SK-N-MC (cell line): ENCODE measurements at regions not wholly inside any gene's neighbourhood (a gene's known extent, or its start where the extent isn't known, plus 50 kb on each side); places are given as distances from the start of the nearest gene placed in this dataset.

Experiments used
- EZH2 ChIP-seq: fragments of 200-600 bp; sonication (generic); IDR thresholded peaks from one replicate; pipeline ENCODE4 v1.6.1; 2017; ENCODE audit warnings: antibody characterized with exemption
- FOXP2 ChIP-seq: optimal IDR thresholded peaks from 2 replicates; pipeline ENCODE3; 2011; ENCODE audit warnings: mild to moderate bottlenecking, moderate library complexity; ENCODE audit not compliant: insufficient read depth; ENCODE audit errors: extremely low read length, control extremely low read depth
- POLR2AphosphoS5 ChIP-seq: IDR thresholded peaks from 2 replicates; pipeline ENCODE4 v1.6.1; 2012; ENCODE audit warnings: mild to moderate bottlenecking, low read depth, low read length, borderline replicate concordance

DNA sequence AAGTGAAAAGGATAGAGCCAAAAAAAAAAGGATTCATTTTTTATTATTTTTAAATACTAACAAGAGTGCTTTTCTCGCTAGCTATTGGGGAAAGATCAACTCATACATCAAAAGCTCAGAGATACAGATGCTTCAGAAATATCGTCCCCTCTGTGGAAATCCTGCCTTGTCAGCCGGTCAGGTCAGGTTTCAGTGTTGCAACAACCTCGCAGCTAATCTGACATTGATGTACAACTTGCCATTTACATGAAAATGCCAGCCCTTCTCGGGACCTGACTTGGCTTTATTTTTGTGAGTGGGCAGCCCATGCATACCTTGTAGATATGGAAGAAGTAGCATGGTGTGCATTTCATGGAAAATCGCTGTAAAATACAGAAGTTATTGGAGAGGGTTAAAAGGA, 358.8 kb upstream of the ADAMTS16 start:
- TF ChIP-seq POLR2AphosphoS5 (no peak), EZH2 (no peak), FOXP2 (no peak)
